ENCODE measurements at regions not wholly inside any gene's neighbourhood (a gene's known extent, or its start where the extent isn't known, plus 50 kb on each side); places are given as distances from the start of the nearest gene placed in this dataset.

DNA sequence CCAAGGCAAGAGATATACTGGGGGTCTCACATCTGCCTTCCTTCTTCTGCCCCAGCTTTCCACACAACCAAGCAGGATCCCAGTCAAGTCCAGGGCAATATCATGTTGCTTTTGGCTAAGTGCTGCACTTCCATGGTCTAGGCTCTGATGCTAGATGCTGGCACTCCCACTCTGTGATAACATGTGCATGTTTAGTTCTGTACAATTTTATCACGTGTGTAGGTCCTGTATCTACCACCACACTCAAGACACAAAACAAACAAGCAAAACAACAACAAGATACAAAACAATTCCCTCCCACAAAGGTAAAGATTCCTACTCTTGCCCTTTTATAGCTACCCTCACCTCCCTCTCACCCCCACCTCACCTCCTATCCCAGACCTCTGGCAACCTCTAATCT, 105.6 kb upstream of the HABP2 start:
- ChIA-PET CTCF (no interaction called here), POLR2A (ENCODE audit: unreplicated experiment) (no interaction called here)
- Histone ChIP-seq H3K27me3 (ENCODE audit: insufficient read depth, low read depth) (no peaks in the 10 kb centered on the region), H3K4me1 (replicated peaks; ENCODE audit: insufficient read depth) (no peaks in the 10 kb centered on the region), H3K9me2 (ENCODE audit: insufficient read depth) (no peaks in the 10 kb centered on the region), H3F3A (ENCODE audit: insufficient read depth, low read depth) (no peaks in the 10 kb centered on the region), H3K4me2 (no peak overlapping the region), H3K9me3 (ENCODE audit: insufficient read depth, low read depth) (no peaks in the 10 kb centered on the region), H3K27ac (no peak overlapping the region), H4K20me1 (ENCODE audit: insufficient read depth) (no peaks in the 10 kb centered on the region), H3K36me3 (ENCODE audit: low read depth) (no peaks in the 10 kb centered on the region), H2AFZ (no peak overlapping the region), H3K79me2 (ENCODE audit: low read depth) (no peaks in the 10 kb centered on the region), H3K4me3 (no peak overlapping the region)
- no TSS peak for BruUV-seq (replicated peaks)
- intact Hi-C loops (cut with micrococcal nuclease; ENCODE audit: unreplicated experiment) = no loop called here
- no peak for TF ChIP-seq CTCF (conservative IDR thresholded peaks at IDR 0.05)
- TF ChIP-seq EZH2 (IDR thresholded peaks at IDR 0.05; ENCODE audit: low read depth) = no peak
- no peak for DNase-seq

- no peaks in the 10 kb centered on the region for H3K9me2 ChIP-seq (ENCODE audit: insufficient read depth)
- TF ChIP-seq CTCF (conservative IDR thresholded peaks at IDR 0.05) (no peak), EZH2 (IDR thresholded peaks at IDR 0.05; ENCODE audit: low read depth) (no peak)
- no peaks in the 10 kb centered on the region for H3K79me2 ChIP-seq (ENCODE audit: low read depth)
- H3K27me3 ChIP-seq (ENCODE audit: insufficient read depth, low read depth) = no peaks in the 10 kb centered on the region
- CTCF ChIA-PET = no interaction called here
- H2AFZ ChIP-seq = no peak overlapping the region
- no peaks in the 10 kb centered on the region for H3K36me3 ChIP-seq (ENCODE audit: low read depth)
- H3K4me3 ChIP-seq = no peak overlapping the region
- BruUV-seq (replicated peaks) = no TSS peak
- no peaks in the 10 kb centered on the region for H3K4me1 ChIP-seq (replicated peaks; ENCODE audit: insufficient read depth)
- H3K4me2 ChIP-seq = no peak overlapping the region
- intact Hi-C loops (cut with micrococcal nuclease; ENCODE audit: unreplicated experiment) = no loop called here
- no peak for DNase-seq
- POLR2A ChIA-PET (ENCODE audit: unreplicated experiment) = no interaction called here
- no peaks in the 10 kb centered on the region for H3K9me3 ChIP-seq (ENCODE audit: insufficient read depth, low read depth)
- H3K27ac ChIP-seq = no peak overlapping the region
- no peaks in the 10 kb centered on the region for H3F3A ChIP-seq (ENCODE audit: insufficient read depth, low read depth)
- no peaks in the 10 kb centered on the region for H4K20me1 ChIP-seq (ENCODE audit: insufficient read depth)
Observed at GRCh38 chr10:113449006-113449695, 103.7 kb upstream of the HABP2 start.

GRCh38 chr10:113450046-113450804, 102.6 kb upstream of the HABP2 start:
- Histone ChIP-seq H3K9me2 (ENCODE audit: insufficient read depth) (no peaks in the 10 kb centered on the region), H3F3A (ENCODE audit: insufficient read depth, low read depth) (no peaks in the 10 kb centered on the region), H3K36me3 (ENCODE audit: low read depth) (no peaks in the 10 kb centered on the region), H3K4me2 (no peak overlapping the region), H3K4me3 (no peak overlapping the region), H3K27ac (no peak overlapping the region), H4K20me1 (ENCODE audit: insufficient read depth) (no peaks in the 10 kb centered on the region), H3K79me2 (ENCODE audit: low read depth) (no peaks in the 10 kb centered on the region), H2AFZ (no peak overlapping the region), H3K4me1 (replicated peaks; ENCODE audit: insufficient read depth) (no peaks in the 10 kb centered on the region), H3K9me3 (ENCODE audit: insufficient read depth, low read depth) (no peaks in the 10 kb centered on the region), H3K27me3 (ENCODE audit: insufficient read depth, low read depth) (no peaks in the 10 kb centered on the region)
- BruUV-seq (replicated peaks) = no TSS peak
- intact Hi-C loops (cut with micrococcal nuclease; ENCODE audit: unreplicated experiment) = no loop called here
- POLR2A ChIA-PET (ENCODE audit: unreplicated experiment) = no interaction called here
- no peak for DNase-seq
- CTCF ChIA-PET = no interaction called here
- no peak for TF ChIP-seq EZH2 (IDR thresholded peaks at IDR 0.05; ENCODE audit: low read depth)
- TF ChIP-seq CTCF (conservative IDR thresholded peaks at IDR 0.05) = no peak

Data from PC-9 (cell line).